ENCODE measurements at regions not wholly inside any gene's neighbourhood (a gene's known extent, or its start where the extent isn't known, plus 50 kb on each side); places are given as distances from the start of the nearest gene placed in this dataset.

GRCh38 chr14:86357876-86358275 lies 827.9 kb downstream of the FLRT2 start:
- TF ChIP-seq CTCF (IDR thresholded peaks at IDR 0.05; ENCODE audit: low read depth, low read length, missing input control), result no peak
- TF ChIP-seq, protein P1, sequence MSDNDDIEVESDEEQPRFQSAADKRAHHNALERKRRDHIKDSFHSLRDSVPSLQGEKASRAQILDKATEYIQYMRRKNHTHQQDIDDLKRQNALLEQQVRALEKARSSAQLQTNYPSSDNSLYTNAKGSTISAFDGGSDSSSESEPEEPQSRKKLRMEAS (IDR thresholded peaks at IDR 0.05), result no peak
- TF ChIP-seq, protein P2, sequence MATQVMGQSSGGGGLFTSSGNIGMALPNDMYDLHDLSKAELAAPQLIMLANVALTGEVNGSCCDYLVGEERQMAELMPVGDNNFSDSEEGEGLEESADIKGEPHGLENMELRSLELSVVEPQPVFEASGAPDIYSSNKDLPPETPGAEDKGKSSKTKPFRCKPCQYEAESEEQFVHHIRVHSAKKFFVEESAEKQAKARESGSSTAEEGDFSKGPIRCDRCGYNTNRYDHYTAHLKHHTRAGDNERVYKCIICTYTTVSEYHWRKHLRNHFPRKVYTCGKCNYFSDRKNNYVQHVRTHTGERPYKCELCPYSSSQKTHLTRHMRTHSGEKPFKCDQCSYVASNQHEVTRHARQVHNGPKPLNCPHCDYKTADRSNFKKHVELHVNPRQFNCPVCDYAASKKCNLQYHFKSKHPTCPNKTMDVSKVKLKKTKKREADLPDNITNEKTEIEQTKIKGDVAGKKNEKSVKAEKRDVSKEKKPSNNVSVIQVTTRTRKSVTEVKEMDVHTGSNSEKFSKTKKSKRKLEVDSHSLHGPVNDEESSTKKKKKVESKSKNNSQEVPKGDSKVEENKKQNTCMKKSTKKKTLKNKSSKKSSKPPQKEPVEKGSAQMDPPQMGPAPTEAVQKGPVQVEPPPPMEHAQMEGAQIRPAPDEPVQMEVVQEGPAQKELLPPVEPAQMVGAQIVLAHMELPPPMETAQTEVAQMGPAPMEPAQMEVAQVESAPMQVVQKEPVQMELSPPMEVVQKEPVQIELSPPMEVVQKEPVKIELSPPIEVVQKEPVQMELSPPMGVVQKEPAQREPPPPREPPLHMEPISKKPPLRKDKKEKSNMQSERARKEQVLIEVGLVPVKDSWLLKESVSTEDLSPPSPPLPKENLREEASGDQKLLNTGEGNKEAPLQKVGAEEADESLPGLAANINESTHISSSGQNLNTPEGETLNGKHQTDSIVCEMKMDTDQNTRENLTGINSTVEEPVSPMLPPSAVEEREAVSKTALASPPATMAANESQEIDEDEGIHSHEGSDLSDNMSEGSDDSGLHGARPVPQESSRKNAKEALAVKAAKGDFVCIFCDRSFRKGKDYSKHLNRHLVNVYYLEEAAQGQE (IDR thresholded peaks at IDR 0.05), result no peak
- no peak for TF ChIP-seq RXRA (IDR thresholded peaks at IDR 0.05)
- no peak for TF ChIP-seq NR2F2 (IDR thresholded peaks at IDR 0.05)
- no peak for TF ChIP-seq HNF4G (IDR thresholded peaks at IDR 0.05)
- no peak for TF ChIP-seq GABPA (IDR thresholded peaks at IDR 0.05 in 1 of 2, conservative IDR thresholded peaks at IDR 0.05 in 1 of 2)
- TF ChIP-seq RAD21 (IDR thresholded peaks at IDR 0.05), result no peak
- no peak for TF ChIP-seq FOXA1 (IDR thresholded peaks at IDR 0.05)
- no peak for TF ChIP-seq ZBTB33 (IDR thresholded peaks at IDR 0.05)
- no peak for TF ChIP-seq SP1 (IDR thresholded peaks at IDR 0.05)
- no peak for TF ChIP-seq HNF4A (conservative IDR thresholded peaks at IDR 0.05)
- TF ChIP-seq YY1 (IDR thresholded peaks at IDR 0.05), result no peak
- TF ChIP-seq JUND (IDR thresholded peaks at IDR 0.05), result no peak
